G401.6 (cell line): ENCODE measurements at regions not wholly inside any gene's neighbourhood (a gene's known extent, or its start where the extent isn't known, plus 50 kb on each side); places are given as distances from the start of the nearest gene placed in this dataset.

Experiments used
- FAIRE-seq: peaks from 2 replicates; lab custom pipeline; 2012; peaks lifted over from hg19 to GRCh38; lab: Jason Lieb, UNC

- FAIRE-seq = no peak
Observed at GRCh38 chr1:199335496-199335895, 692.0 kb upstream of the NR5A2 start.

DNA sequence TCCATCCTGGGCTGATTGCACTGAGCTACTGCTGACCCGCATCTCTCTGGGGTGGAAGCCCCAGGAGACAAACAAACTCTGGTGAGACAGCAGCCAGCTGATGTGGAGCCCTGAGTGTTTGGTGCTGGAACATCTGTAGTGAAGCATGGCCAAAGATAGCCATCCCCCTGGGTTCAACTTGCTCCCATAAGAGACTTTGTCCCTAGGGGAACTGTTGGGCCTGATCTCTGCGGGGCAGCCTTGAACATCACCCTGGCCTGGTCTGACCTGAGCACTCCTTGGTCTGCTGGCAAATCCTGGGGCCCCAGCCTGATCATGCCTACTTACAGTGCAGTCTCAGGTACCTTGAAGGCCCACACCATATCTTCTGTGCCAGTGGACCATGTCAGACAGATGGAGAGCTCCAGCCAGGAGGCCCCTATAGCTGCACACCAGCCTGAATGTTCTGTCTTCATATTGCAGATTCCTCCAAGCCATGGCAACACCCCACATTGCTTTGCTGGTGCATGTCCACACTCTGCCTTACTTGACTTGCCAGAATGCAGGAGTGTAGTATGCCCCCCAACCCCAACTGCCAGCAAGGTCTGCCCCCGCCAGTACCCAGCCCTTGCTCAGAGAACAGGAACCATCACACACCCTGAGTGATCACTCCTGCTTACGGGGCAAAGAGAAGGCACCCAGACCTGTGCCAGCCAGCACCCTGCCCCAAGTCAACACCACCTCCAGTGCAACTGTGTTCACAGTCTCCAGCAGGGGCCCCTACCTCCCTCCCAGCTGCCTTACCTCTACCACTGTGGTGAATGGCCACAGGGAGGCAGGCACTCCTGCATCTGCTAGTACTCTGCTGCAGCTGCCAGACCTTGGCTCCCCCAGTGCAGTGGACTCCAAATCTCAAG lies 690.5 kb upstream of the NR5A2 start:
- FAIRE-seq = no peak

DNA sequence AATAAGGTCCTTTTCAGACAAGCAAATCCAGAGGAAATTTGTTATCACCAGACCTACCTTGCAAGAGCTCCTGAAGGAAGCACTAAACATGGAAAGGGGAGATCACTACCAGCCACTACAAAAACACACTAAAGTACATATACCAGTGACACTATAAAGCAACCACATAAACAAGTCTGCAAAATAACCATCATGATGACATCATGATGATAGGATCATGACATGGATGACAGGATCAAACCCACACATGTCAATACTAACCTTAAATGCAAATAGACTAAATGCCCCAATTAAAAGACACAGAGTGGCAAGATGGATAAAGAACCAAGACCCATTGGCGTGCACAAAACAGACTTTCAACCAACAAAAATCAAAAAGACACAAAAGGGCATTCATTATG lies 688.8 kb upstream of the NR5A2 start:
- FAIRE-seq = no peak

DNA sequence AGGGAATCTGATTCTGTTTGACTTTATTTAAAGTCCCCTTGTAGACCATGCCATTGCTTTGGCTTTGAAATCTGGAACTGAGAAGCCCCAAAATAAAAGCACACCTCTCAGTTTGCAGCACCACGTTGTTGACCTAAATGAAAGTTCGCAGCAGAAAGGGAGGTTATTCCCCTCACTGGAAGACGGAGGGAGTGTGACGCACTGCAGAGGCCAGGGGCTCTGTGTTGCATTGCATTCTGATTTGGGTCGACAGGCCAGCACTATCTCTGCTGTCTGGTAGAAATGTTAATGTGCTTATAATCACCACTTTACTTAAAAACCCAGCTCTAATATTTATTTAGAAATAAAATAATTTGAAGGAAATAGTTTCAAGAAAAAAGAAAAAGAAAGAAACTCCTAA lies 675.2 kb upstream of the NR5A2 start:
- FAIRE-seq = no peak

GRCh38 chr1:199353906-199354305 lies 673.6 kb upstream of the NR5A2 start:
- FAIRE-seq = no peak

DNA sequence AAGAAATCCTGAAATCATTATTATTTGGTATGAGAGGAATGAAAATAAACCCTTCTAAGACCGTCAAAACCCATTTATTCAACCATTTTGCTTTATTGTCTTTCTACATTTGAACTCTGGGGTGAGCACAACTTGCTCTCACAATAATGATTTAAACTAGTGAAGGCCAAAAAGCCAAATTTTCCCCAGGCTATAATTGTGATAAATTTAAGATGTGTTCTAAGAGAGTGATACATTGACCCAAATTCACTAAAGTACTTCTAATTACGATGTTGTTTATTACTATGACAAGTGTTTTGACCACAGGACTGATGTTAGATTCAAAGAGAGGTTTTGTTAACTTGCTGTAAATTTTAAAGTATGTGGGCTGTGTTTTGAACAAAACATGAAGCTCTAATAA lies 670.9 kb upstream of the NR5A2 start:
- no peak for FAIRE-seq

GRCh38 chr1:199357599-199357998 lies 669.9 kb upstream of the NR5A2 start:
- no peak for FAIRE-seq

- FAIRE-seq = no peak
Observed at GRCh38 chr1:199362996-199363395, 664.5 kb upstream of the NR5A2 start.

DNA sequence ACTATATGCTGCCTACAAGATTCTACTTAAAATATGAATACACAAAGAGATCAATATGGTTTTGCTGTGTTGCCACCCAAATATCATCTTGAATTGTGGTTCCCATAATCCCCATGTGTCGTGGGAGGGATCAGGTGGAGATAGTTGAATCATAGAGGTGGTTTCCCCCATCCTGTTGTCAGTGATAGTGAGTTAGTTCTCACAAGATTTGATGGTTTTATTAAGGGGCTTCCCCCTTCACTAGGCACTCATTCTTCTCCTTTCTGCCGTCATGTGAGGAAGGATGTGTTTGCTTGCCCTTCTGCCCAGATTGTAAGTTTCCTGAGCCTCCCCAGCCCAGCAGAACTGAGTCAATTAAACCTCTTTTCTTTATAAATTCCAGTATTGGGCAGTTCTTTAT lies 654.4 kb upstream of the NR5A2 start:
- FAIRE-seq = no peak

DNA sequence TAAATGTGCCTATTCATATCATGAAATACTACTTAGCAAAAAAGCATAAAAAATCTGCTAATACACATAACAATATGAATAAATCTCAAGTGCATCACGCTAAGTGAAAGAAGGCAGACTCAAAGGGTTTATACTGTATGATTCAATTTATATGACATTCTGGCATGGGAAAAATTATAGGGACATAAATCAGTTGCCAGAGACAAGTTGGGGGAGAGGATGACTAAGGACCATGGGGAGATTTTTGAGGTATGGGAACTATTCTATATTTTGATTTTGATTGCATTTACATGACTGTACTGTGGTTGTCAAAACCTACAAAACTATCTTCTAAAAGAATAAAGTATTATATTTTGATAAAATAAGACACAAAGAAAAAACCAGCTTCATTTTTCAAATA lies 650.3 kb upstream of the NR5A2 start:
- no peak for FAIRE-seq

- no peak for FAIRE-seq
Observed at GRCh38 chr1:199383793-199384192, 643.7 kb upstream of the NR5A2 start.

GRCh38 chr1:199394856-199395255 lies 632.7 kb upstream of the NR5A2 start:
- no peak for FAIRE-seq

DNA sequence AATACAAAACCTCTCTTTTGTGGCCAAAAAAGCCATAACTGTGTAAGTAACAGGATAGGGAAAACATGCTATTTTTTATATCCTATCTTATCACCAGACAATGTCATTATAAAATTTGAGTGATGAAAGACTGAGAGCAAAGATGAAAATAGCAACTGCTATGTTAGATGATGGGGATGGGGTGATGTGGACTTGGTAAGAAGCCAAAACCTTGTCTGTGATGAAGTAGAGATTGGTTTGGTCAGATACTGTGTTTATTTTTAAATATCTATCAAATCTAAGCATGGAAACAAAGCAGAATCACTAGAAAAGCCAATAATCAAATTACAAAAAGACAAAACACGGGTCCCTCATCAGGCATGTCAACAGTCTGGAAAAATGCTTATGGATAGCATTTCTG lies 631.1 kb upstream of the NR5A2 start:
- no peak for FAIRE-seq

- no peak for FAIRE-seq
Observed at GRCh38 chr1:199399996-199400724, 627.4 kb upstream of the NR5A2 start.

GRCh38 chr1:199403531-199404116 lies 623.9 kb upstream of the NR5A2 start:
- FAIRE-seq = no peak

- no peak for FAIRE-seq
Observed at GRCh38 chr1:199404191-199404590, 623.3 kb upstream of the NR5A2 start.

DNA sequence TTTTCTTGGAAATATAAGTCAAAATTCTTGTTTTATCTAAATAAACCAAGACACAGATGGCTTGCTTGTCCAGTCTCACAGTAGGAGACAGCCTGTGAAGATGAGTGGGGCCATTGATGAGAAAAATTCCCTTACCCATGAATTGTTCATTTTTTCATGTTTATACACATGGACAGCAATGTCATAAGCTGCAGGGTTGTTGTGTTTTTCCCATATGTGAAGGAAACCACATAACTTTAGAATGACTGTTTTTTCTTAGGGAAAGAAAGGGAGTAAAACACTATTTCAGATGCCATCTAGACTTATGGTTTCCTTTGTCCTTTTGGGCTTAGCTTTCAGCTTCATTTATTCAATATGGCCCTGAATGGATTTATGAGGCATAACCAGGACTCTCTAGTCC lies 622.5 kb upstream of the NR5A2 start:
- FAIRE-seq = no peak

GRCh38 chr1:199405634-199406196 lies 621.8 kb upstream of the NR5A2 start:
- no peak for FAIRE-seq

- FAIRE-seq = no peak
Observed at GRCh38 chr1:199410462-199410861, 617.0 kb upstream of the NR5A2 start.

DNA sequence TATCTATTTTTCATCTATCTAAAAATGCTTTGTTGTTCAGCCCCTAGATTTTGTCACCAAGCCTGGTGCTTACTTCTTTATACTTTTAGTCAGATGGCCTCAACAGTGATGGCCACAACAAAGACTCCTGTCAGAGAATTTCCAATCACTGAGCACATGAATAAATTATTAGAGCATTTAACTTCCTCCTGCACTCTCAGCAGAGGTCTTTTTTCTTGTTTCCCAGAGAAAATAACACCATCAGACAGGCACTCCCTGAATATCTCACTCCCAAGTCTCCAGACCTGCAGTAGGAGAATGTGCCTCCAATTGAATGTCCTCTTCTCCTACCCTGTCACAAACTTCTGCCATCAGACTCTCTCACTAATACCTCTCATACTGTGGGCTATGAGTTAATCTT lies 616.0 kb upstream of the NR5A2 start:
- no peak for FAIRE-seq

DNA sequence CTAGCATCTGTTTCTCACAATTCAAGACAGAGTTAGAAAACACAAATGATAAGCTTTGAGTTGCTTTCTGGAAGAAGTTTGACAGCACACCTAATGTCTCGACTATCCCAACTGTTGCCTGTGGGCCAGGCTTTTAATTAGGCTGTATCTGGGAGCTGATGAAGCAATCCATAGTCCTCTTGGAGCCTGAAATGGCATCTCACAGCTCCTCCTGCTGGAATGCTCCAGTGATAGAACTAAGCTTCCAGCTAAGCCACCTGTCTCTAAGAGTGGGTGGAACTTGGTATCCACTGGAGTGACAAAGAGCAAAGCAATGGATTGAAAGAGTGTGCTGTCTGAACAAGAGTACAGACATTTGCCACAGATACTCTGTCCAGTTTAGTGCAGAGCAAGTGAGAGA lies 605.3 kb upstream of the NR5A2 start:
- no peak for FAIRE-seq

DNA sequence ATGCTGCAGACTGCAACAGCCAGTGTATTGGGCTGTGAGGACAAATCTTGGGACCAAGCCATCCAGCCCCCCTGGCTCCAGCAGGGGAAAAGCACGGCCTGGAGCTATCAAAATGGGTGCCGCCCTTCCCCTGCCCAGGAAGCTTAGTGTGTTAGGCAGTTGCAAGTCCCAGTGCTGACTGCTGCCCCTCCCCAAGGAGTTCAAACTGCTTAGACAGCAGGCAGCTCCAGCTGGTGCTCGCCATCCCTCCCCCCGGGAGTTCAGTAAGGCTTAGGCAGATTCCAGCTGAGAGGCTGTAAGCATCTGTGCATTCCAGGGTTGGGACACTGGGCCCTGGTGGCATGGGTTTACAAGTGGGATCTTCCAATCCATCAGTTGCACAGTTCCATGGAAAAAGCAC lies 579.6 kb upstream of the NR5A2 start:
- no peak for FAIRE-seq

DNA sequence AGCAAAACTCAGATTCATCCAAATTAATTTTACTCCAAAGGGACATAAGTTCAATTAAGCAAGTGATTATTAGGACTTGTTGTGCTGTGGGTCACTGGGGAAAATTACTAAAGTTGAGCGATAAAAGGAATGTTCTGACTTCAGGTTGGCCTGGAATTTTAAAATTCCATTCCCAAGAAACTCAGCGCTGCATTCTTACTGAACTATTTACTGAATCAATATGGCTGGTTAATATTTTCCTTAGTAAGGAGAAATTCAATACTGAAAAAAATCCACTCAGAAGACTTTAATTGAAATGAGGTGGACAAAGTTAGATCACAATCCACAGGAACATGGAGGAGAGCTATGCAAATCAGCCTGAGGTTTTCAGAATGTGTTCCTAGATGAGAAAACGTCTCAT lies 578.9 kb upstream of the NR5A2 start:
- no peak for FAIRE-seq
